ENCODE measurements at regions not wholly inside any gene's neighbourhood (a gene's known extent, or its start where the extent isn't known, plus 50 kb on each side); places are given as distances from the start of the nearest gene placed in this dataset.
"Not testable (repeated sequence)": the region's sequence is repeated elsewhere in the genome, so short reads cannot be mapped to it uniquely, and the experiment has no call there.

DNA sequence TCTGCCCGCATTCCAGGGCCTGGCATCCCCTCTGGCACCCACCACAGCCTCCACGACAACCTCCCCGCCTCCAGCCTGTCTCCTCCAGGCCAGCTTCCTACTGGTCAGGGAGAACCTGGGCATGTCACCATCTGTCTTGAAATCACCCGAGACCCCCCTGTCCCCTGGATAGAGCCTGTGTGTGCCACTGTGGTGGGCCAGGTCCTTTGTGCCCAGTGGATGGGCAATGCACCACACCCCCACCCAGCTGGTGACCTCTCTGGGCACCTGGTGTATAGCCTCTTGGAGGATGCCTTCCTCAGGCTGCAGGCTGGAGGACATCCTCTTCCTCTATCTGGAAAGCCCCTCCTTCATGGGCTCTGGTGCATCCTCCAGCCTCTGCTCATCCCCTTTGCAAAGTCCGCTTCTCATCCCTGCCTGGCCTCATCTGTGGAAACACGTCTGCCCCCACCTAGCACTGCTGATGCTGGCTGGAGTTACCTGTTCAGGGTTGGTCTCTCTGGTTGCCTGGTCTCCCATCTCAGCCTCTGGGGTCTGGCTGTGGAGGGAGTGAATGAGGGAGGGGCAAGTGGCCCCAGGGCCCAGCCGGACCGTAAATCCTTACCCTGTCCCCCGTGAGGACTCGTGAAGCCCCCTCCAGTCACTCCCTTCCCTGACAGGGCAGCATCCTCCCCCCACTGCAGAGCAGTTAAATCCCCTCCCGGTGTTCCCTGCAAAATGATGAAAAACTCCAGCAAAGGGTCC is 589.6 kb downstream of the TBC1D22A start:
- TF ChIP-seq, protein P1, sequence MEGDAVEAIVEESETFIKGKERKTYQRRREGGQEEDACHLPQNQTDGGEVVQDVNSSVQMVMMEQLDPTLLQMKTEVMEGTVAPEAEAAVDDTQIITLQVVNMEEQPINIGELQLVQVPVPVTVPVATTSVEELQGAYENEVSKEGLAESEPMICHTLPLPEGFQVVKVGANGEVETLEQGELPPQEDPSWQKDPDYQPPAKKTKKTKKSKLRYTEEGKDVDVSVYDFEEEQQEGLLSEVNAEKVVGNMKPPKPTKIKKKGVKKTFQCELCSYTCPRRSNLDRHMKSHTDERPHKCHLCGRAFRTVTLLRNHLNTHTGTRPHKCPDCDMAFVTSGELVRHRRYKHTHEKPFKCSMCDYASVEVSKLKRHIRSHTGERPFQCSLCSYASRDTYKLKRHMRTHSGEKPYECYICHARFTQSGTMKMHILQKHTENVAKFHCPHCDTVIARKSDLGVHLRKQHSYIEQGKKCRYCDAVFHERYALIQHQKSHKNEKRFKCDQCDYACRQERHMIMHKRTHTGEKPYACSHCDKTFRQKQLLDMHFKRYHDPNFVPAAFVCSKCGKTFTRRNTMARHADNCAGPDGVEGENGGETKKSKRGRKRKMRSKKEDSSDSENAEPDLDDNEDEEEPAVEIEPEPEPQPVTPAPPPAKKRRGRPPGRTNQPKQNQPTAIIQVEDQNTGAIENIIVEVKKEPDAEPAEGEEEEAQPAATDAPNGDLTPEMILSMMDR (conservative IDR thresholded peaks at IDR 0.05): no peak
- peaks cover 2% of the 10 kb centered on the region for H3K9me3 Mint-ChIP-seq
- no peaks in the 10 kb centered on the region for H3K36me3 Mint-ChIP-seq (ENCODE audit: low read depth)
- no peak overlapping the region for H3K4me3 Mint-ChIP-seq
- DNase-seq (ENCODE audit: low read depth, low spot score): no peak
- peaks cover 8% of the 10 kb centered on the region for H3K27me3 Mint-ChIP-seq (ENCODE audit: low read depth)
- H3K27ac Mint-ChIP-seq (ENCODE audit: unreplicated experiment): no peak overlapping the region
- no peaks in the 10 kb centered on the region for H3K4me1 Mint-ChIP-seq

DNA sequence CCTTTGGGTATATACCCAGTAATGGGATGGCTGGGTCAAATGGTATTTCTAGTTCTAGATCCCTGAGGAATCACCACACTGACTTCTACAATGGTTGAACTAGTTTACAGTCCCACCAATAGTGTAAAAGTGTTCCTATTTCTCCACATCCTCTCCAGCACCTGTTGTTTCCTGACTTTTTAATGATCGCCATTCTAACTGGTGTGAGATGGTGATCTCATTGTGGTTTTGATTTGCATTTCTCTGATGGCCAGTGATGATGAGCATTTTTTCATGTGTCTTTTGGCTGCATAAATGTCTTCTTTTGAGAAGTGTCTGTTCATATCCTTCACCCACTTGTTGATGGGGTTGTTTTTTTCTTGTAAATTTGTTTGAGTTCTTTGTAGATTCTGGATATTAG is 583.8 kb downstream of the TBC1D22A start:
- not testable (repeated sequence) for DNase-seq (ENCODE audit: low read depth, low spot score); H3K4me3 Mint-ChIP-seq; H3K4me1 Mint-ChIP-seq; H3K36me3 Mint-ChIP-seq (ENCODE audit: low read depth); H3K9me3 Mint-ChIP-seq; H3K27ac Mint-ChIP-seq (ENCODE audit: unreplicated experiment)
- peaks cover 17% of the 10 kb centered on the region for H3K27me3 Mint-ChIP-seq (ENCODE audit: low read depth)

DNA sequence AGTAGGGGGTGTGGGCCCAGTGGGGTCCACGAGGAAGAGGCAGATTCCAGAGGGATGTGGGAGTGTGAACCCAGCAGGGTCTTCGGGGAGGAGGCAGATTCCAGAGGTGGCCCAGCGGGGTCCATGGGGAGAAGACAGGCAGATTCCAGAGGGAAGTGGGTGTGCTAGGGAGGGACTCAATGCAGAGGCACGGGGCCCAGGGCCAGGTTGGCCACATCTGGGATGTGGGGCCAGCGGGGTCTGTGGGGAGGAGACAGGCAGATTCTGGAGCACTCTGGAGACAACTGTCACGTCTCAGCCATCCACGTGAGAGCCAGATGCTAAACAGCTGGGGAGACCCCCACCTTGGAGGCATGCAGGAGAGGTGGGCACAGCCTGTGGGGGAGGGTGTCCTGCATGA is 582.6 kb downstream of the TBC1D22A start:
- TF ChIP-seq, protein P1 (conservative IDR thresholded peaks at IDR 0.05): no peak
- H3K27ac Mint-ChIP-seq (ENCODE audit: unreplicated experiment): no peak overlapping the region
- peaks cover 8% of the 10 kb centered on the region for H3K9me3 Mint-ChIP-seq
- H3K36me3 Mint-ChIP-seq (ENCODE audit: low read depth): no peaks in the 10 kb centered on the region
- DNase-seq (ENCODE audit: low read depth, low spot score): no peak
- H3K27me3 Mint-ChIP-seq (ENCODE audit: low read depth): peaks cover 22% of the 10 kb centered on the region
- H3K4me1 Mint-ChIP-seq: no peaks in the 10 kb centered on the region
- no peak overlapping the region for H3K4me3 Mint-ChIP-seq

DNA sequence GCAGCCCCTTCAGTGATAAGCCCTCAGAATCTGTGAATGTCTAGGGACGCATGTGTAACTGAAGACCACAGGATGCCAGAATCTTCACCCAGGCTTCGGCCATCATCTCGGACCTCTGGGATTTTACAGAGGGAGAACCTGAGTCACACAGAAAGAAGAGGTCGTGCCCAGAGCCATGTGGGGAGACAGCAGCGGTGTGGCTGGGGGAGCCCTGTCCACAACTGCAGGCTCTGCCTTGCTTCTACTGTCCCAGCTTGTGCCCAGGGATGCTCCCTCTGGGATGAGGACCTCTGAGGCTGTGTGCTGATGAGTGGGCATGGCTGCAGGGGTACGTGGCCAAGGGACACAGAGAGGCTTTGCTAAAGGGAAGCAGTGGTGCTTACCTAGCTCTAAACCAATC is 582.0 kb downstream of the TBC1D22A start:
- Mint-ChIP-seq H3K4me1 (no peaks in the 10 kb centered on the region), H3K9me3 (peaks cover 10% of the 10 kb centered on the region), H3K4me3 (no peak overlapping the region), H3K27me3 (ENCODE audit: low read depth) (peaks cover 28% of the 10 kb centered on the region), H3K36me3 (ENCODE audit: low read depth) (no peaks in the 10 kb centered on the region), H3K27ac (ENCODE audit: unreplicated experiment) (no peak overlapping the region)
- TF ChIP-seq, protein P1 (conservative IDR thresholded peaks at IDR 0.05): no peak
- DNase-seq (ENCODE audit: low read depth, low spot score): no peak

DNA sequence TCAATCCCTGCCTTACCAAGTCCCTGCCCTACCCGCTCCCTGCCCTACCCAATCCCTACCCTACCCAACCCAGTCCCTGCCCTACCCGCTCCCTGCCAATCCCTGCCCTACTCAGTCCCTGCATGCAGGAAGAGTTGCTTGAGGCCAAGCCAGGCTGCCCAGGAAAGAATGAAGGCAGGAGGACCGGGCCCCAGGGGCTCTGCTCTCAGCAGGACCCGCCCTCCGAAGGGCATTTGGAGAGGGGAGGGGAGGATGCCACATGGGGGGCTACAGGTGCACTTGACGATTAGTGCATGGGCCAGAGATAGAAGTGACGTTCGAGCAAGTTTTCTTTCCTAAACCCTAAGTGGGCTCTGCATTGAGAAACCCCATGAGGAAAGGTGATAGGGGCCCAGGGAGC is 581.2 kb downstream of the TBC1D22A start:
- no peaks in the 10 kb centered on the region for H3K36me3 Mint-ChIP-seq (ENCODE audit: low read depth)

DNA sequence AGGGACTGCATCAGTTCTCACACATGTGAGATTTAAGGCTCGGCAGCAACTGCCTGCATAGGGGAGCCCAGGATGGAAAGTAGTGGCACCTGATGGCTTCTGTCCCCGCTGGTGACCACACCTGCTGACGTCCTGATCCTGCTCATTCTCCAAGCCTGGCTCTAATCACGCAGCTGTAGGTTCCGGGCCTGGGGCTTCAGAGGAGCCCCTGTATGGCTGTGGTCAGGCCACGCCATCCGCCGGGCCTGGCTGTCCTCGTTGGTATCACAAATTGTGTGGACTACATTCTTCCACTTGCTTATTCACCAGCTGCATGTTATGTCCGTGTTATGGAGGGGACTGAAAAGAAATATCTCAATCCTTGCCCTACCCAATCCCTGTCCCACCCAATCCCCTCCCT is 580.0 kb downstream of the TBC1D22A start:
- TF ChIP-seq, protein P1 (conservative IDR thresholded peaks at IDR 0.05): no peak
- no peaks in the 10 kb centered on the region for H3K36me3 Mint-ChIP-seq (ENCODE audit: low read depth)
- H3K27ac Mint-ChIP-seq (ENCODE audit: unreplicated experiment): no peak overlapping the region
- peaks cover 10% of the 10 kb centered on the region for H3K9me3 Mint-ChIP-seq
- H3K27me3 Mint-ChIP-seq (ENCODE audit: low read depth): peaks cover 25% of the 10 kb centered on the region
- no peak for DNase-seq (ENCODE audit: low read depth, low spot score)
- no peaks in the 10 kb centered on the region for H3K4me1 Mint-ChIP-seq
- H3K4me3 Mint-ChIP-seq: no peak overlapping the region

More for the DNA sequence above, 581.2 kb downstream of the TBC1D22A start:
- no peak for DNase-seq (ENCODE audit: low read depth, low spot score)
- TF ChIP-seq, protein P1 (conservative IDR thresholded peaks at IDR 0.05): no peak
- Mint-ChIP-seq H3K27me3 (ENCODE audit: low read depth) (peaks cover 23% of the 10 kb centered on the region), H3K4me3 (no peak overlapping the region), H3K9me3 (peaks cover 10% of the 10 kb centered on the region), H3K27ac (ENCODE audit: unreplicated experiment) (no peak overlapping the region), H3K4me1 (no peaks in the 10 kb centered on the region)

Measured in neural crest cell (in vitro differentiated cells).